ENCODE measurements at regions not wholly inside any gene's neighbourhood (a gene's known extent, or its start where the extent isn't known, plus 50 kb on each side); places are given as distances from the start of the nearest gene placed in this dataset.
A peak's percentile ranks its signal among the peaks of the same experiment; 100 is the strongest.

- no peaks in the 10 kb centered on the region for H3K36me3 ChIP-seq
- no peak for TF ChIP-seq POLR2AphosphoS5 (IDR thresholded peaks at IDR 0.05)
- TF ChIP-seq POLR2A (IDR thresholded peaks at IDR 0.05) = no peak
- no peak for TF ChIP-seq CTCF (IDR thresholded peaks at IDR 0.05 in 8 of 11, conservative IDR thresholded peaks at IDR 0.05 in 3 of 11)
- WGBS, 5 donors = 94 to 100% (median 98%) methylated on average over 2 of the region's 2 CpGs
These were observed 63.4 kb upstream of the SPTBN1 start for GRCh38 chr2:54392555-54393324.

GRCh38 chr2:54394392-54394791 is 61.7 kb upstream of the SPTBN1 start:
- Histone ChIP-seq H3K27ac (peak overlapping the region in 7 of 8 donors; percentile 42 to 70 (median 62)), H3K27me3 (replicated peaks in 1 of 7) (no peaks in the 10 kb centered on the region), H3K36me3 (no peaks in the 10 kb centered on the region), H3K9me3 (peaks cover 0 to 5% (median 0%) of the 10 kb centered on the region in 8 donors), H3K4me3 (peak overlapping the region in 1 of 8 donors; percentile 17), H3K4me1 (peaks cover 0 to 9% (median 5%) of the 10 kb centered on the region in 6 donors)
- intact Hi-C loops (cut with DNase I; ENCODE audit: low total_unique reads) = no loop called here
- no peak for DNase-seq
- 14 to 45% (median 29%) methylated on average over 5 of the region's 5 CpGs for WGBS, 5 donors
- TF ChIP-seq CTCF (IDR thresholded peaks at IDR 0.05 in 8 of 11, conservative IDR thresholded peaks at IDR 0.05 in 3 of 11) (no peak), POLR2A (IDR thresholded peaks at IDR 0.05) (no peak), POLR2AphosphoS5 (IDR thresholded peaks at IDR 0.05) (no peak)

More at GRCh38 chr2:54392555-54393324, 63.4 kb upstream of the SPTBN1 start:
- no peak for DNase-seq
- no peak overlapping the region for H3K4me3 ChIP-seq
- H3K4me1 ChIP-seq = peaks cover 0 to 11% (median 5%) of the 10 kb centered on the region in 6 donors
- intact Hi-C loops (cut with DNase I; ENCODE audit: low total_unique reads) = no loop called here
- no peaks in the 10 kb centered on the region for H3K27me3 ChIP-seq (replicated peaks in 1 of 7)
- H3K9me3 ChIP-seq = peaks cover 0 to 5% (median 0%) of the 10 kb centered on the region in 8 donors
- no peak overlapping the region for H3K27ac ChIP-seq

DNA sequence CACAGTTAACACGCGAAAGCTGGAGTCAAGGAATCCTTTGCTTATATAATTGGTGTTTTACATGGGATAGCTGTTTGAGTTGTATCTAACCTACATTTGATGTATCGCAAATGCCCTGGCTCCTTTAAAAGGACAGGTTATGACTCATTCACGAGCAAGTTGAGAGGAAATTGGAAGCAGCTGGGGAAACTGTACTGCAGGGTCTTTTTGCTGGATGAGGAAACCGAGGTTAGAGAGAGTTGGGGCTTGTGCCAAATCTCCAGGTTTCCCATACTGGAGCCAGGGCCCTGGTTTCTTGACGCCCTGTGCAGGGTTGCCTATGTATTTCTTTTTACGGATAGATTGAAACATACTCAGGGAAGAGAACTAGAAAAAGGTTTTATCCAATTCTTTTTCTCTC is 60.0 kb upstream of the SPTBN1 start:
- intact Hi-C loops (cut with DNase I; ENCODE audit: low total_unique reads) = no loop called here
- TF ChIP-seq POLR2AphosphoS5 (IDR thresholded peaks at IDR 0.05) = no peak
- no peak for TF ChIP-seq POLR2A (IDR thresholded peaks at IDR 0.05)
- no peak for TF ChIP-seq CTCF (IDR thresholded peaks at IDR 0.05 in 8 of 11, conservative IDR thresholded peaks at IDR 0.05 in 3 of 11)
- H3K27ac ChIP-seq = no peak overlapping the region
- H3K4me3 ChIP-seq = no peak overlapping the region
- no peaks in the 10 kb centered on the region for H3K36me3 ChIP-seq
- no peaks in the 10 kb centered on the region for H3K27me3 ChIP-seq (replicated peaks in 1 of 7)
- H3K9me3 ChIP-seq = peaks cover 0 to 5% (median 0%) of the 10 kb centered on the region in 8 donors
- no peak for DNase-seq
- WGBS, 5 donors = 73 to 86% (median 78%) methylated on average over 7 of the region's 7 CpGs
- H3K4me1 ChIP-seq = peaks cover 0 to 9% (median 5%) of the 10 kb centered on the region in 6 donors

- TF ChIP-seq POLR2AphosphoS5 (IDR thresholded peaks at IDR 0.05) (no peak), POLR2A (IDR thresholded peaks at IDR 0.05) (no peak), CTCF (IDR thresholded peaks at IDR 0.05 in 8 of 11, conservative IDR thresholded peaks at IDR 0.05 in 3 of 11) (no peak)
- H3K4me1 ChIP-seq = peaks cover 0 to 9% (median 5%) of the 10 kb centered on the region in 6 donors
- WGBS, 5 donors = 91 to 99% (median 96%) methylated on average over 6 of the region's 6 CpGs
- H3K27me3 ChIP-seq (replicated peaks in 1 of 7) = no peaks in the 10 kb centered on the region
- H3K36me3 ChIP-seq = no peaks in the 10 kb centered on the region
- no peak overlapping the region for H3K27ac ChIP-seq
- intact Hi-C loops (cut with DNase I; ENCODE audit: low total_unique reads) = no loop called here
- H3K4me3 ChIP-seq = no peak overlapping the region
- no peak for DNase-seq
- H3K9me3 ChIP-seq = peaks cover 0 to 5% (median 0%) of the 10 kb centered on the region in 8 donors
These were observed 59.3 kb upstream of the SPTBN1 start for GRCh38 chr2:54396798-54397197.

All from spleen (tissue), 11 donors.